Left kidney (tissue), 1 donor: ENCODE measurements at regions not wholly inside any gene's neighbourhood (a gene's known extent, or its start where the extent isn't known, plus 50 kb on each side); places are given as distances from the start of the nearest gene placed in this dataset.

Source experiments
- DNase-seq: peaks from one replicate; pipeline ENCODE4 v3.0.0-alpha.2; 2013

GRCh38 chr5:3321119-3321760, 274.4 kb upstream of the IRX1 start:
- no peak for DNase-seq

- DNase-seq = no peak
These were observed 275.2 kb upstream of the IRX1 start for GRCh38 chr5:3320317-3320875.

GRCh38 chr5:3317051-3317795, 278.4 kb upstream of the IRX1 start:
- DNase-seq = no peak

- DNase-seq = no peak
These were observed 282.1 kb upstream of the IRX1 start for GRCh38 chr5:3313569-3313968.

GRCh38 chr5:3312299-3312698, 283.3 kb upstream of the IRX1 start:
- DNase-seq = no peak

GRCh38 chr5:3311433-3311832, 284.2 kb upstream of the IRX1 start:
- DNase-seq = no peak

- no peak for DNase-seq
These were observed 284.9 kb upstream of the IRX1 start for GRCh38 chr5:3310541-3311261.

GRCh38 chr5:3309538-3309937, 286.1 kb upstream of the IRX1 start:
- no peak for DNase-seq

GRCh38 chr5:3307982-3308621, 287.5 kb upstream of the IRX1 start:
- DNase-seq = no peak

- no peak for DNase-seq
These were observed 290.2 kb upstream of the IRX1 start for GRCh38 chr5:3305432-3305831.

- DNase-seq = no peak
These were observed 291.3 kb upstream of the IRX1 start for GRCh38 chr5:3304346-3304745.

- DNase-seq = no peak
These were observed 291.9 kb upstream of the IRX1 start for GRCh38 chr5:3303777-3304176.

- no peak for DNase-seq
These were observed 293.4 kb upstream of the IRX1 start for GRCh38 chr5:3302228-3302627.

- DNase-seq = no peak
These were observed 294.3 kb upstream of the IRX1 start for GRCh38 chr5:3301306-3301705.

GRCh38 chr5:3300726-3301125, 294.9 kb upstream of the IRX1 start:
- no peak for DNase-seq

- DNase-seq = no peak
These were observed 296.2 kb upstream of the IRX1 start for GRCh38 chr5:3299441-3299840.

- DNase-seq = no peak
These were observed 297.8 kb upstream of the IRX1 start for GRCh38 chr5:3297853-3298252.

GRCh38 chr5:3288325-3288724, 307.3 kb upstream of the IRX1 start:
- no peak for DNase-seq

- DNase-seq = no peak
These were observed 308.1 kb upstream of the IRX1 start for GRCh38 chr5:3287516-3287915.

GRCh38 chr5:3285621-3286020, 310.0 kb upstream of the IRX1 start:
- DNase-seq = no peak

GRCh38 chr5:3284506-3284905, 311.1 kb upstream of the IRX1 start:
- DNase-seq = no peak

GRCh38 chr5:3282841-3283240, 312.8 kb upstream of the IRX1 start:
- DNase-seq = no peak

GRCh38 chr5:3281366-3281765, 314.3 kb upstream of the IRX1 start:
- no peak for DNase-seq
